HG03378 (cell line): ENCODE measurements at regions not wholly inside any gene's neighbourhood (a gene's known extent, or its start where the extent isn't known, plus 50 kb on each side); places are given as distances from the start of the nearest gene placed in this dataset.
"Not testable (repeated sequence)": the region's sequence is repeated elsewhere in the genome, so short reads cannot be mapped to it uniquely, and the experiment has no call there.

ENCODE experiments used
- ATAC-seq: cut with Tn5 transposase; IDR thresholded peaks from one replicate; pipeline ENCODE4 v1.9.1; 2021; ENCODE audit warnings: mild to moderate bottlenecking, moderate library complexity; ENCODE audit not compliant: unreplicated experiment

DNA sequence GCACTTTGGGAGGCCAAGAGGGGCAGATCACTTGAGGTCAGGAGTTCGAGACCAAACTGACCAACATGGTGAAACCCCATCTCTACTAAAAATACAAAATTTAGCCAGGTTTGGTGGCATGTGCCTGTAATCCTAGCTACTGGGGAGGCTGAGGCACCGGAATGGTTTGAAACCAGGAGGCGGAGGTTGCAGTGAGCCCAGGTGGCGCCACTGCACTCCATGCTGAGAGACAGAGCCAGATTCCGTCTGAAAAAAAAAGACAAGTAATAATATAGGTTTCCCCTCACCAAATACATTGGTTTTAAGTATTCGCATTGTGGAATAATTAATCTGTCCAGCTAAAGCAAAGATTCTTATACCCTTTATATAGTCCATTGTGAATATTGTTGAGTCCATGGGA lies 1544.6 kb downstream of the OLFM4 start:
- no peak for ATAC-seq

DNA sequence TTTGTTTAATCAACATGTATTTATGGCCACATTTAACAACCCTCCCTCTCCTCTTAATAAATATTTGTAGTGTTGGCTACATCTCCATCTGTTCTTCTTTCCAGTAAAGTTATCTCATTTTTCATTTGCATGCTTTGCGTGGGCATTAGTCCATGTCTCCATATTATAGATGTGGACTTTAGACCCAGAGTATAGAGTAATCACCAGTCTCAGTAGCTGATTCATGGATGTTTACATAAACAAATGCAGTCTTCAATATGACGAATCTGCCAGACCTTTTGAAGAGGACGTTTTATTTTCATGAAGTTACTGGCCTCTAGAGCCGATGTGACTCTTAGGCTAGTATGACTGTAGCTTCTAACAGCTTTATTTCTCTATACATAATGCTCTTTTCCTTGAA lies 1546.2 kb downstream of the OLFM4 start:
- ATAC-seq = no peak

DNA sequence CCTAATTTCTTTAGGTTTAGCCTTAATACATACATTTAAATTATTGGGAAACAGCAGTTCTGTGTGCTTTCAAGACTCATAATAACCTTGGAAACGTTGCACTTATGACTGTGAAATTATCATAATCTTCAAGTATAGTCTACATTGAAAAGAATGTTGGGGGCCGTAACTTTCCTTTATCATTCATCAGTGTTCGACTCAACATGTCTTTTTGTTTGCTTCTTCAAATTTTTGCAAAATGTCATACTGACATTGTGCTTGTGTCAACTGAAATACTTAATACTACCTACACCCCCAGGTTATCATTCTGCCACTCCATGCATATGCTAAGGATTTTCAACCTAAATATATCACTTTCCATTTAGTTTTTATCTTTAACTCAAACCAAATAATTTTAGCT lies 1562.9 kb downstream of the OLFM4 start:
- ATAC-seq = no peak

DNA sequence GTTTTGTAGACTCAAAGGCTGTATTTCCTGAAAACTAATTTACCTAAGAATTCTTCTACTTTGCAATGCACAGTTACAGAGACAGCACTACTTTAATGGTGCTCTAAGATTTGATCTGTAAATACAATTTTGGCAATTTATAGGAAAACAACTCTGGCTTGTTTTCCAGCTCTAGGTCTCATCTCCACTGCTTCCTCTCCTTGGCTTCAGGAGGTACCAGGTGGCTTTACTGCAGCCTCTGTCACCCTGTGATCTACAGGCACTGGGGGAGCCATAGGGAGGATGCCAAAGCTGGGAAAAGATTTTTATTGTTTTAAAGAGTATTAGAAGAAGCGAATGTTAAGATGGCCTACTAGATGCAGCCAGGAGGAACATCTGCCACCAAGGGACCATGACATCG lies 1563.6 kb downstream of the OLFM4 start:
- ATAC-seq = no peak

DNA sequence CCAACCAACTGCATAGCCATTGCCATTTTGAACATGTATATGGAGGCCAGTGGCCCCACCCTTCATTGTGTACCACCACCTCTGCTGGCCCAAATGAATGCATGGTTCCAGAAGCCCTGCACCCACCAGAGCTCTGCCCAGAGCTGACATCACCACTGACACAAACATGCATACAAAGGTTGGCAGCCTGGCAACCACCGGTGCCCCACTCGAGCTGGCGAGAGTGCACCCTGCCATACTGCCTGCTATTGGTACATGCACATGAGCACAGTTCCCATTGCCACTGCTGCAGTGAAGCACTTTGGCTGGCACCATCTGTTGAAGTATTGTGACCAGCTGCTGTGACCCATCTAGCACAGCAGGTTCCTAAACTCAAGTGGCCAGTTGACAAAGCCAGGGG lies 1564.9 kb downstream of the OLFM4 start:
- ATAC-seq = no peak

DNA sequence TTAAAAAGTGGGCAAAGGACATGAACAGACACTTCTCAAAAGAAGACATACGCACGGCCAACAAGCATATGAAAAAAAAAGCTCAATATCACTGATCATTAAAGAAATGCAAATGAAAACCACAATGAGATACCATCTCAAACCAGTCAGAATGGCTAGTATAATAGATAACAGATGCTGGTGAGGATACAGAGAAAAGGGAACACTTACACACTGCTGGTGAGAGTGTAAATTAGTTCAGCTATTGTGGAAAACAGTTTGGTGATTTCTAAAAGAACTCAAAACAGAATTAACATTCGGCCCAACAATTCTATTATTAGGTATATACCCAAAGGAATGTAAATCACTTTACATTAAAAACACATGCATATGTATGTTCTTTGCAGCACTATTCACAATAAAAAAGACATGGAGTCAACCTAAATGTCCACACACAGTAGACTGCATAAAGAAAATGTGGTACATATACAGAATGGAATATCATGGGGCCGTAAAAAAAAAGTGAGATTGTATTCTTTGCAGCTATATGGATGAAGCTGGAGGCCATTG lies 1569.0 kb downstream of the OLFM4 start:
- no peak for ATAC-seq

DNA sequence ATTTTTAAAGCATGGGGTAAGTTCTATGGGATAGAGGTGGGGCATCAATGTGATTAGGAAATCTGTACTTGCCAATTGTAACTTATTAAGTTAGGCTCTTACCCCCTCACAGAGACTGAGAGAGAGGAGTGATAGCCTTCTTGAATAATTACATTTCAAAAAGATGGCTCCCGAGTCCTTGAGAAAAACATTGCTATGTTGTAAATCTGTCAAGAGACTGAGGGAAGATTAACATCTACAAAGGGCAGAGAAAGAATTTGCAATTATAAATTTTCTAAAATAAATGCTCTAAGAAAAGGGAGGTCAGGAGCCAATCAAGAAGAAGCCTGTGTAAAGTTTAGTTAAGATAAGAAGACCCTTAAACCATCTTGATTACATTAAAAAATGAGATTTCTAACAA lies 1570.8 kb downstream of the OLFM4 start:
- no peak for ATAC-seq

DNA sequence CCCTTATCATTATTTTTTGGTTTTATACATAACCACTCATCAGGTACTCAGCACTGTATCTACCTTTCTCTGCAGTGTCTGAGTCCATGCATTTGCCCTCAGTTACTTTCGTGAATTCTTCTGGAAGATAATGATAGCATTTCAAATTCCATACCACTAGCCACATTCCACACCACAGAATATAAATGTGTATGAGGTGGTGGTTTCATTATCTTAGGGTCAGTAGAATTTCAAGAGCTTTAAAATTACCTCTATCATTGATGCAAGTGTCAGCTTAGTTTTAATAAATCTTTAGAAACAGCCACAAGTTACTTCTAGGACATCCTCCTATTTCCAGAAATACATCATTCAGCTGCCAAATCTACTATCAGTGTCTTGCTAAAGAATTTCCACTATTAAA lies 1578.3 kb downstream of the OLFM4 start:
- no peak for ATAC-seq

DNA sequence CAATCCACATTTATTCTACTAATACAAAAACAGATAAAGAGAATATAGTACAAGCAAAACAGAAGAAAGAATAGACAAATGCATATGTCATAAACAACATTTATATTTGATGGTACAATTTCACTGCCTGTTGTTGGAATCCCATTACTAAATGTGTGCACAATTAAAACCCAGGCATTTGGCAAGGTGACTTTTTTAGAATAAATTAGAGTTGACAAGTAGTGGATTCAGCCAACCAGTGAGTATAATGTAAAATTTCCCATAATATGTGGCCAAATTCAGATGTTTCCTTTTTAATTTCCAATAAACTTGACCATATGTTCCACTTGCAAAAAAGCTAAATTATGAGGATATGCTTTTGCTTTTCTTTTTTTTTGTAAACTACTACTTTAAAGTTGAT lies 1578.8 kb downstream of the OLFM4 start:
- ATAC-seq = no peak

DNA sequence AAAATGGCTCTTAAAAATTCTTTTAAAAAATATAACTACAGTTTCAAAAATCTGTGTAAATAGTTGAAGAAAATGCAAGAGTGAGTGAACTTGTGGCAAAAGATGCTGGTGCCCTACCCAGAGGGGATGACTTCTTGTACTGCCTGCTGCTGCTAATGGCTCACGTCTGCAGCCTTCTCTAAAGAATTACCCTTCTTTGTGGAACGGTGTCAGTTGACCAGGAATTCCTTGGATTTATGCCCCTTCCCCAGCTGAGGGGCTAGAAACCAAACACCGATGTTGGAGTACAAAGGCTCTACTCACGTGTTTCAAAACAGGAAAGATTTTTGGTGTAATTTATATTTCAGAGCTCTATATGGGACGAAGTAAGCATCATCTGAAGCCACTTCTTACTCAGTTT lies 1582.8 kb downstream of the OLFM4 start:
- ATAC-seq = no peak

DNA sequence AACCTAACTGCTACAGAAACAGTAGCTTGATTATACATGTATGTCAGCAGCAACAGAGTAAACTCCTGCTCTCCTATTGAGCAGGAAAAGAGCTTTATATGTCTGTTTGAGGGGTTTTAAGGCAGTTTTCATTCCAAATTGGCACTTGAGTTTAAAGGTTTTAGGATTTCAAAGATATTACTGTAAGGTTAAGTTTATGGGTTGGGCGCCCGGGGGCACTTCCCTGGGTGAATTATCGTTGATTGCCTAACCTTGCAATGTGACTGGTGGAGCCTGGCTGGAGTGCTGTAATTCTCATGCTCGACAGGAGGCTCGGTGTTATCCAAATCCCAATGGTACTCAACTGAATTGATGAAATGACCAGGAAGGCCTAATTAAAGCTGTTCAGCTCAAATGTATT lies 1586.1 kb downstream of the OLFM4 start:
- ATAC-seq = no peak

DNA sequence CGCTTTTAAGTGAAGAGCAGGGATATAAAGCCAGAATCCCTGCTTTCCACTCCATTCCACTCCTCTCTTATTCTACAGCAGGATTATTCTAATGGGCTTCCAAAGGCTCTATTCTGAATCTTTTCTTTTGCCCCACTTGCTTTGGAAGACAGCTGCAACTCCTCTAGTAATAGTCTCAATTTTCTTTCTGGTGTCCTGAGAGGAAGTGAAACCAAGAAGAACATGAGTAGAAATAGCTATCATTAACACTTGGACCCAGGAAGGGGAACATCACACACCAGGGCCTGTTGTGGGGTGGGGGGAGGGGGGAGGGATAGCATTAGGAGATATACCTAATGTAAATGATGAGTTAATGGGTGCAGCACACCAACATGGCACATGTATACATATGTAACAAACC lies 1597.9 kb downstream of the OLFM4 start:
- ATAC-seq = not testable (repeated sequence)

DNA sequence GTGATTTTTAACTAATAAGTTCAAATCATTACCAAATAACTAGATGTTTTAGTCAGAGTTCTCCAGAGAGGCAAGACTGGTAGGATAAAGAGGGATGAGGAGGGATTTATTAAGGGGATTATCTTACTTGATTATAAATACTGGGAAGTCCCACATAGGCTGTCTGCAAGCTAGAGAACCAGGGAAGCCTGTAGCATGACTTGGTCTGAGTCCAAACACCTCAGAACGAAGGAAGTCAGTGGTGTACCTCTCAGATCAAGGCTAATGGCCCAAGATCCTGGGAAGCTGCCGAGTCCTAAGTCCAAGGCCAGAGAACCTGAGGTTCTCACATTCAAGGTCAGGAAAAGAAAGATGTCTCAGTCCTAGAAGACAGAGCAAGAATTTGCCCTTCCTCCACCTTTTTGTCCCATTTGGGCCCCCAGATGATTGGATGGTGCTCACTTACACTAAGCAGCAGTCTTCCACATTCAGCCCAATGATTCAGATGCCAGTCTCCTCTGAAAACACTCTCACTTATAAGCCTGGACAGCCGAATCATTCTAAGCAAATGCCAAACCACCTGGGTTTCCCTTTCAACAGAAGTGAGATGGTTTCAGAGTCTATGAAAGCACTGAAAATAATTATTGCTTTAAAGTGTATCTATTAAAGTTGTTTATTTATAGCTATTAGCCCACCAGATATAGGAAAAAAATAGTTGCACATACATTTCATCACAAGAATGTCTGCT lies 1599.2 kb downstream of the OLFM4 start:
- ATAC-seq = no peak

DNA sequence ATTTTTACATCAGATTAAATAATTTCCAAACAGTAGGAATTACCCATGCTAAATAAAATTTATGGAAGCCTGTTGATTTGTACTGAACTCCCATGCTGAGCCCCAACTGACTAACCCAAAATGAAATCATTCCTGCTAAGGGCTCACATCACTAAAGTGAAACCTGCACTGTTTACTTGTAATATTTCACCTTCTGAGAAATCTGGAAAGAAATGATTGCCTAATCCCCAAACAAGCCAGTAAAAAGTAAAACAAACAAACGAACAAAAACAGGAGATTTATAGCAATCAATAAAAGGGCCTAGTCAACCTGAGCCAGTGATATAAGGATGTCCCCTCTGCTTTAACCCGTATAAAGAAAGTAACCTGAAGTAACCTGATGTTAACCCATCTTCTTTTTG lies 1599.8 kb downstream of the OLFM4 start:
- ATAC-seq = no peak

DNA sequence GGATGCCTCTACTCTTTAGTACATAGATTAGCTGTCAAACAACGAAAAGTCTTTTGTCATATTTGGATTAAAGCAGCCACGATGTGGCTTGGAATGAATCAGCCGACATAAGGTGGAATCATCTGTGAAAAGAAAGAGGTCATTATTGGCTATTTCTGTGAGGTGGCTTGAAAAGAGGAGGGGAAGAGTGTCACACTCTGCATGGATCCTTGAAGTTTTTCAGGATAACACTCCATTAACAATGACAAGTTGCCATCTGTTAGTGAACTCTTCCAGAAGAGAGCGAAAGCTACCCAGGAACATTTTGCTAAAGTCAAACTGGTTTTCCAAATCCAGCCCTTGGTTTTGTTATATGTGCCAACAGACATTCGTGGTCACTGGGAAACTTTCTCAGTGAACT lies 1604.8 kb downstream of the OLFM4 start:
- ATAC-seq = no peak

DNA sequence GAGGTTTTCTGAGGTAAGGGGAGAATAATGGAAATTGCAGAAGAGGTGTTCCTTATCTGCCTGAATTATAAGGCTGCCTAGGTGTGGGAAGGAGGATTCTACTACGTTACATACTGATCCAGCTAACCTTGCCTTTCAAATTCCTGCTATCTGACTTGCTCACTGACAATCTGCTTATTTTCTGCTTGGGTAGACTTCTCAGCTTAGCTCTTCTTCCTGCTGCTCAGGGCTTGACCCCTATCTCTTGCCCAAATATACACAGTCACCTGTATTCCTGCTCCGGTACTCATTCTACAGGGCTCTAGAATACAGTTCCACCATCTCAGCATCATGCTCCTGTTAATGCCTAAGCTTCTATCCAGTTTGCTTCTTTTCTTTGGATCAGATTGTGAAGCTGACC lies 1607.6 kb downstream of the OLFM4 start:
- no peak for ATAC-seq

DNA sequence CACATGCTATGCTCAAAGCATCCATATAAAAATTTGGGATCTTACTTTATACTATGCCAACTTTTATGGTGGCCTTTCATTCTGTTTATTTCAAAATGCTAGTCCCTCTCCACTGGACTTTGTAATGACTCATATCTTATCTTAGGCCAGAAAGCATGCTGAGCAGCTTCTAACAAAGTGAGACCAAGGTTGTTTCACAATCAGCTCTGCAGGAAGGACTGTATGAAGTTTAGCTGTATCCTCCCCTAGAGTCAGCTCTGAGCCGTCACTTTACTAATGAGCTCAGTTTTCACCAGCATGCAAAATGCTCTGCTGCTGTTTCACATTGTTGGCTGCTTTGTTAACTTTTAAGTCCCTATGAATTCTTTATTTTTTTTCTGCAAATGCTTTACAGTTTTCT lies 1608.8 kb downstream of the OLFM4 start:
- ATAC-seq = no peak

DNA sequence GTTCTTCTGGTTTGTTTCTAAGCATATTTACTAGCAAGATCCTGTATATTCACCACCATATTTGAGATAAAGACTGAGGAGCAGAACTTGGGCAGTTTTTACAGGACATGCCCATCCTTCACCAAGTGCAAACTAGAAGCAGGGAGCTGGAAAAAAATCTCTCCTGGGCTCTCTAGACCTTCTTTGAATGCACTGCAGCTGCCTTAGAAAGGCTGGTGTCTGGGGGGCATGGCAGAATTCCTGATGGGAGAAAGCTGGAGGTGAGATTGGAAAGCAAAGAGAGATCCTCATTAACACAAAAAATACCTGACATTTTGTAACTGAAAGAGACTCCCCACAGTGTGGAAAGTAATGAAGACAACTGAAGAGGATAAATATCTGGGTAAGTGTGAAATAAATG lies 1612.1 kb downstream of the OLFM4 start:
- no peak for ATAC-seq

DNA sequence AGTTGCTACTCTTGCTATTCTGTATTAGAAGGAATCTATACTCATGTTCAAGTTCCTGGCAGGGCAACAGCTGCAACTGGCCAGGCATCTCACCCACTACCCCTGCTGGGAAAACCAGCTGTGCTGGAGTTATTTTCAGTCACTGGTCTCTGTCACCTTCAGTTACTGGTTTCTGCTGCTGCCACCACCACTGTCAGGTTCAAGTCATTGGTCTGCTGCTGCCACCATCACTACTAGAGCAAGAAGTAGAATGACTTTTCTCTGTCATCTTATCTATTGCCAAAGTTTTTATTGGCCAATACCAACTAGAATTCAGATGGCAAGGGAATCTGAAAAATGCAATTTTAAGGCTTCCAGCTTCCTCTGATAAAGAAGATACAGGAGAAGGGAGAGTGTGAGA lies 1615.2 kb downstream of the OLFM4 start:
- no peak for ATAC-seq

DNA sequence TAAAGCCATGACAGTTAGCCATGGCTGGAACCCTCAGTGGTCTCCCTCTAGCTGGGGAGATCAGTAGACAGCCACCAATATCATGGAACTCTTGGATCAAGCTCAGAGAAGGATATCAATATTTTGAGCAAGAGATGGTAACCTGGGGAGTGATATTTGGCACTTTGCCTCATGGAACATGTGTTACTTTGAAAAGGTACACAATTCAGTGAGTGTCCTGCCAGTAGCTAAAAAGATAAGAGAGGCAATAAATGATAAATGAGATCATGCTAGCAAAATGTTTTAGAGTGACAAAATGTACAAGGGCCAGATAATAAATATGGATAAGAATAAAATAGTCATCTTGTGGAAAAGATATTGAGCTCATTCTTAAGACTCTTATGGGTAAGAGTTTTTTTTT lies 1618.7 kb downstream of the OLFM4 start:
- no peak for ATAC-seq

DNA sequence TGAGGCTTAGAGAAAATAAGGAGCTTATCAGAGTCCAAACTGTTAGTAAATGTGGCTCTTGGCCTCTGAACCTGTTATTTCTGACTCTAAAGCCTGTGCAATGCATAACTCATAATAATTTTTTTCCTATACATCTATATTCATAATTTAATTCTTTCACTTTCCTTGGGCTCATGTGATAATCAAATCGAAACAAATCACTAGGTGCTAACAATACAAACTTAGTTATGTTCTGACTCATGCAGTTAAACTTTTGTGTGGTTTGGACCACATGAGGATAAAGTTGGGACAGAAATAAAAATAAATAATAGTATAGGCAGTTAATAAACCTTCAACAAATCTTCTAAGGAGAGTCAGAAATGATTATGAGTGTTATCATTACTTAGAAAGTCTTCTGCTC lies 1629.0 kb downstream of the OLFM4 start:
- ATAC-seq = no peak

DNA sequence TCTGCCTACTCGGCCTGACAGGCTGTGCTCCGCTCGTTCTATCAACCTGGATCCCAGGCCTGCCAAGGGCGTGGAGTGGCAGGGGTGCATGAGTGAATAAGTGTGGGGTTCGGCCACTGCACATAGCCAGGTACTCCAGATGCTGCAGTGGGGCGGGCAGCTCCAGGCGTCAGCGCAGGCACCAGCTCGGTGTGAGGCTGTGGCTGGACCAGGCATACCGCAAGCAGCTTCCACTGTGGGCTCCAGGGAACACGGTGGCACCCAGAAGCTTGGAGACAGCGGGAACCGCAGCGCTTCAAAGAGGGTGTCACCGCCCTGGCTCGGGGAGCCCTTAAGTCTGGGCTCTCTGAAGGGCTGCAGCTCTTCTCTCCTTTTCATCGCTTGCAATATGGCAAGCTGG lies 1630.2 kb downstream of the OLFM4 start:
- no peak for ATAC-seq

DNA sequence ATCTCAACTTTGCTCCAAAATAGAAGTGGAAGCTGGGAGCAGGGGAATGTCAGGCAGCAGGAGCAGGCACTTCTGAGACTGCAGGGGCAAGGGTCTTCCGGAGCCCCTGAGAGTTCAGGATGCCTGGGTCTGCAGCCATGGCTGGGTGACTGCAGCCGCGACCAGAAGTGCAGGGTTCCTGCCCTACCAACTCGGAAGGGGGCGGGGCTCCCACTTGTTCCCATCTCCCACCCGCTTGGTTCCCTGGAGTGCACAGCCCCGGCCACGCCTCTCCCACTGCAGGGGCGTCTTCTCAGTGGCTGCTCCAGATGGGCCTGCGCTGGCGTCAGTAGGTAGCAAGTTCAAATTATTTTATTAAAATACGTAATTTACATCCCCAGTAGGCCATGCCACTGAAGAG lies 1631.7 kb downstream of the OLFM4 start:
- no peak for ATAC-seq
